Endothelial cell of umbilical vein (primary cell): ENCODE measurements at regions not wholly inside any gene's neighbourhood (a gene's known extent, or its start where the extent isn't known, plus 50 kb on each side); places are given as distances from the start of the nearest gene placed in this dataset.

ENCODE experiments used
- BruUV-seq: library from RNA; stranded (reverse); fragments of 400-500 nt; replicated peaks from 2 replicates; lab custom pipeline; 2021; lab: Mats Ljungman, UMichigan
- CTCF ChIA-PET: fragments of 300-600, 350-600 bp; sonication (Branson Sonifier 250); formaldehyde crosslinking; loops from one replicate; lab custom pipeline; 2021; ENCODE audit warnings: antibody characterized with exemption, inconsistent platforms; lab: Charles Lee
- POLR2A ChIA-PET: fragments of 300-600, 350-600 bp; sonication (Branson Sonifier 250); formaldehyde crosslinking; loops from one replicate; lab custom pipeline; 2021; ENCODE audit warnings: antibody characterized with exemption, inconsistent platforms; lab: Charles Lee
- DNase-seq: peaks from one replicate; pipeline ENCODE4 v3.0.0-alpha.2; 2011; ENCODE audit warnings: low read depth, low spot score
- FAIRE-seq: peaks from 2 replicates; lab custom pipeline; 2011; peaks lifted over from hg19 to GRCh38; lab: Jason Lieb, UNC
- H2AFZ ChIP-seq: 2 replicates; pipeline ENCODE4 v1.6.0; 2012; ENCODE audit warnings: low read depth, low read length, control low read depth, inconsistent platforms
- H3K27ac ChIP-seq: 2 replicates; pipeline ENCODE4 v1.5.1; 2011; ENCODE audit warnings: low read depth, mild to moderate bottlenecking, control low read depth, low read length, moderate library complexity; ENCODE audit not compliant: insufficient read depth
- H3K27me3 ChIP-seq, 2 experiments: 2 replicates each; pipeline versions ENCODE4 v1.6.0 to v1.6.1; 2011; ENCODE audit warnings: low read length in 2 of 2, mixed read lengths in 1 of 2; ENCODE audit not compliant: control insufficient read depth in 2 of 2, insufficient read depth in 2 of 2
- H3K36me3 ChIP-seq, 2 experiments: 2 replicates in 1 of 2; 3 replicates in 1 of 2; pipeline ENCODE4 v1.5.1; 2011; ENCODE audit warnings: low read length in 2 of 2, mild to moderate bottlenecking in 1 of 2, moderate library complexity in 1 of 2; ENCODE audit not compliant: control insufficient read depth in 2 of 2, insufficient read depth in 2 of 2; ENCODE audit errors: extremely low read depth in 1 of 2
- H3K4me1 ChIP-seq: 3 replicates; pipeline ENCODE4 v1.5.1; 2011; ENCODE audit warnings: mild to moderate bottlenecking, low read length; ENCODE audit not compliant: control insufficient read depth, insufficient read depth; ENCODE audit errors: extremely low read depth
- H3K4me2 ChIP-seq: 2 replicates; pipeline ENCODE4 v1.6.1; 2011; ENCODE audit warnings: low read length, control low read depth, mixed read lengths; ENCODE audit not compliant: insufficient read depth
- H3K4me3 ChIP-seq, 3 experiments: fragments of 200-600 bp in 1 of 3; sonication (generic), shearing (Covaris generic) in 1 of 3; replicated peaks in 1 of 3; 2 replicates each; pipeline ENCODE4 v1.5.1; 2011 to 2016; ENCODE audit warnings: control low read depth in 3 of 3, low read length in 3 of 3, mild to moderate bottlenecking in 2 of 3, inconsistent platforms in 1 of 3, low read depth in 1 of 3, moderate library complexity in 1 of 3; ENCODE audit not compliant: insufficient read depth in 1 of 3
- H3K79me2 ChIP-seq: 2 replicates; pipeline ENCODE4 v1.6.0; 2012; ENCODE audit warnings: low read length, inconsistent platforms; ENCODE audit not compliant: control insufficient read depth, insufficient read depth
- H3K9ac ChIP-seq: replicated peaks from 2 replicates; pipeline ENCODE3; 2011; ENCODE audit warnings: low read length, control low read depth; ENCODE audit not compliant: insufficient read depth; ENCODE audit errors: extremely low read depth
- H3K9me1 ChIP-seq: replicated peaks from 3 replicates; pipeline ENCODE4 v1.6.0; 2011; ENCODE audit warnings: mild to moderate bottlenecking, low read length; ENCODE audit not compliant: control insufficient read depth, insufficient read depth; ENCODE audit errors: extremely low read depth
- H3K9me3 ChIP-seq: replicated peaks from 2 replicates; pipeline ENCODE4 v1.5.1; 2012; ENCODE audit warnings: low read length, inconsistent platforms; ENCODE audit not compliant: control insufficient read depth, insufficient read depth
- H4K20me1 ChIP-seq: replicated peaks from 2 replicates; pipeline ENCODE3; 2011; ENCODE audit warnings: mild to moderate bottlenecking, low read length; ENCODE audit not compliant: control insufficient read depth, insufficient read depth; ENCODE audit errors: extremely low read depth
- CTCF ChIP-seq, 2 donors: IDR thresholded peaks; 1 replicate in 1 of 2; 2 replicates in 1 of 2; pipeline ENCODE4 v1.5.1; 2011; ENCODE audit warnings: low read length in 2 of 2, mild to moderate bottlenecking in 2 of 2, moderate library complexity in 2 of 2, control low read depth in 1 of 2, inconsistent platforms in 1 of 2, low read depth in 1 of 2; ENCODE audit not compliant: insufficient read depth in 1 of 2; ENCODE audit errors: extremely low read depth in 1 of 2
- EZH2 ChIP-seq: IDR thresholded peaks from 2 replicates; pipeline ENCODE4 v1.6.1; 2012; ENCODE audit warnings: borderline replicate concordance, low read depth, mild to moderate bottlenecking, moderate library complexity, low read length, inconsistent platforms; ENCODE audit not compliant: severe bottlenecking
- FOS ChIP-seq: IDR thresholded peaks from 2 replicates; pipeline ENCODE4 v1.6.1; 2011; ENCODE audit warnings: mild to moderate bottlenecking, low read length, moderate library complexity, borderline replicate concordance; ENCODE audit not compliant: insufficient read depth
- GATA2 ChIP-seq: IDR thresholded peaks from 2 replicates; pipeline ENCODE4 v1.7.0; 2011; ENCODE audit warnings: low read depth, mild to moderate bottlenecking, moderate library complexity, mixed read lengths, low read length; ENCODE audit not compliant: insufficient read length, insufficient read depth
- JUN ChIP-seq: IDR thresholded peaks from 2 replicates; pipeline ENCODE4 v1.6.1; 2011; ENCODE audit warnings: borderline replicate concordance, low read depth; ENCODE audit not compliant: insufficient read length, insufficient read depth
- MAX ChIP-seq: IDR thresholded peaks from 2 replicates; pipeline ENCODE4 v1.6.1; 2011; ENCODE audit not compliant: insufficient read depth, insufficient read length
- MYC ChIP-seq: IDR thresholded peaks from one replicate; pipeline ENCODE4 v1.6.1; 2011; ENCODE audit warnings: mild to moderate bottlenecking, low read depth, low read length
- POLR2A ChIP-seq: IDR thresholded peaks from 2 replicates; pipeline ENCODE4 v1.6.1; 2012; ENCODE audit warnings: low read depth, mild to moderate bottlenecking, control low read depth, low read length
- POLR2AphosphoS5 ChIP-seq: IDR thresholded peaks from 2 replicates; pipeline ENCODE4 v1.6.1; 2012; ENCODE audit warnings: low read depth, mild to moderate bottlenecking, control low read depth, low read length, moderate library complexity; ENCODE audit not compliant: insufficient read depth
- dilution Hi-C: fragments of 300-500 bp; cut with MboI; formaldehyde crosslinking; loops from one replicate; pipeline ENCODE4 v1.15.0; 2019; ENCODE audit warnings: low sequenced_read_pairs; ENCODE audit not compliant: extremely low pct_ligation_motif_present
- intact Hi-C: fragments of 100-400 bp; cut with micrococcal nuclease; formaldehyde crosslinking; loops from one replicate; pipeline ENCODE4 v1.10.0; 2022

- BruUV-seq, result no TSS peak
Observed at GRCh38 chr18:43830947-43831346, 553.7 kb upstream of the SYT4 start.

GRCh38 chr18:43846299-43846698 is 569.0 kb upstream of the SYT4 start:
- DNase-seq, result no peak
- no peak overlapping the region for H3K4me3 ChIP-seq
- dilution Hi-C loops (no loop called here), intact Hi-C loops (no loop called here)
- H3K4me1 ChIP-seq, result no peaks in the 10 kb centered on the region
- no peak for FAIRE-seq
- H3K27ac ChIP-seq, result no peak overlapping the region
- H3K36me3 ChIP-seq, result no peaks in the 10 kb centered on the region
- H3K9me1 ChIP-seq, result no peaks in the 10 kb centered on the region
- H3K27me3 ChIP-seq, result no peaks in the 10 kb centered on the region
- no peak overlapping the region for H3K4me2 ChIP-seq
- no peak overlapping the region for H2AFZ ChIP-seq
- TF ChIP-seq JUN (no peak), POLR2A (no peak), CTCF (IDR thresholded peaks at IDR 0.05; ENCODE audit: extremely low read depth in 1 of 2, insufficient read depth in 1 of 2, low read depth in 1 of 2, low read length in 2 of 2) (no peak), POLR2AphosphoS5 (no peak), EZH2 (no peak), MAX (no peak), MYC (no peak), GATA2 (no peak)
- H3K9ac ChIP-seq, result no peak overlapping the region
- POLR2A ChIA-PET, result no interaction called here
- H4K20me1 ChIP-seq, result no peaks in the 10 kb centered on the region
- no TSS peak for BruUV-seq
- CTCF ChIA-PET, result no interaction called here
- H3K9me3 ChIP-seq, result no peaks in the 10 kb centered on the region
- no peaks in the 10 kb centered on the region for H3K79me2 ChIP-seq

More at GRCh38 chr18:43830947-43831346, 553.7 kb upstream of the SYT4 start:
- H3K9me3 ChIP-seq, result no peaks in the 10 kb centered on the region
- DNase-seq, result no peak
- no peak for FAIRE-seq
- H3K27ac ChIP-seq, result no peak overlapping the region
- H3K9ac ChIP-seq, result no peak overlapping the region
- no peaks in the 10 kb centered on the region for H4K20me1 ChIP-seq
- H3K27me3 ChIP-seq, result no peaks in the 10 kb centered on the region
- H3K4me1 ChIP-seq, result no peaks in the 10 kb centered on the region
- no peak overlapping the region for H3K4me2 ChIP-seq
- TF ChIP-seq MAX, result no peak
- no peak for TF ChIP-seq FOS
- TF ChIP-seq POLR2A, result no peak
- no peak for TF ChIP-seq POLR2AphosphoS5
- TF ChIP-seq EZH2, result no peak
- TF ChIP-seq MYC, result no peak
- ChIA-PET POLR2A (no interaction called here), CTCF (no interaction called here)
- H3K79me2 ChIP-seq, result no peaks in the 10 kb centered on the region
- intact Hi-C loops, result no loop called here
- no peak overlapping the region for H2AFZ ChIP-seq
- H3K4me3 ChIP-seq, result no peak overlapping the region
- dilution Hi-C loops, result no loop called here
- H3K9me1 ChIP-seq, result no peaks in the 10 kb centered on the region
- H3K36me3 ChIP-seq, result no peaks in the 10 kb centered on the region
